ENCODE measurements at regions not wholly inside any gene's neighbourhood (a gene's known extent, or its start where the extent isn't known, plus 50 kb on each side); places are given as distances from the start of the nearest gene placed in this dataset.

- no peak overlapping the region for H2BK120ac ChIP-seq (ENCODE audit: low read depth, low read length, poor library complexity, severe bottlenecking)
- Mint-ChIP-seq H3K4me1 (no peaks in the 10 kb centered on the region), H3K9me3 (peaks cover 52 to 67% of the 10 kb centered on the region in 2 experiments), H3K36me3 (ENCODE audit: insufficient read depth in 1 of 3, low read depth in 3 of 3) (peaks cover 31 to 64% (median 44%) of the 10 kb centered on the region in 3 experiments), H3K27me3 (ENCODE audit: low read depth) (no peaks in the 10 kb centered on the region), H3K4me3 (no peak overlapping the region), H3K27ac (no peak overlapping the region)
- no peak overlapping the region for H3K56ac ChIP-seq (ENCODE audit: insufficient read length, low read depth, low read length)
- no peak overlapping the region for H3K9ac ChIP-seq (ENCODE audit: extremely low read depth, insufficient read length, low read length)
- H2BK15ac ChIP-seq (ENCODE audit: low read depth, low read length), result no peak overlapping the region
- H2BK20ac ChIP-seq (ENCODE audit: low read depth, low read length, poor library complexity, severe bottlenecking), result no peak overlapping the region
- no peak for DNase-seq
- H4K5ac ChIP-seq (ENCODE audit: insufficient read length, low read depth, low read length), result no peak overlapping the region
- H3T11ph ChIP-seq (ENCODE audit: low read length), result no peak overlapping the region
- H3K4me2 ChIP-seq (ENCODE audit: insufficient read depth, insufficient read length, low read length), result no peak overlapping the region
- no peaks in the 10 kb centered on the region for H3K79me1 ChIP-seq (ENCODE audit: insufficient read depth, low read depth, low read length, poor library complexity, severe bottlenecking)
- H4K8ac ChIP-seq (replicated peaks; ENCODE audit: insufficient read length, low read depth, low read length), result no peak overlapping the region
- no peak overlapping the region for H3K27ac ChIP-seq (ENCODE audit: insufficient read length, low read depth, low read length)
- H3K23me2 ChIP-seq (ENCODE audit: insufficient read length, low read depth, low read length, poor library complexity, severe bottlenecking), result no peaks in the 10 kb centered on the region
- no peak overlapping the region for H3K4ac ChIP-seq (ENCODE audit: low read depth, low read length)
- H3K79me2 ChIP-seq (ENCODE audit: insufficient read depth, low read length), result no peaks in the 10 kb centered on the region
- H2BK5ac ChIP-seq (ENCODE audit: insufficient read length, low read length), result no peak overlapping the region
- no peaks in the 10 kb centered on the region for H3K4me1 ChIP-seq (ENCODE audit: insufficient read depth, low read length)
- H3K14ac ChIP-seq (ENCODE audit: insufficient read depth, low read length), result no peak overlapping the region
- no peak for TF ChIP-seq CTCF (conservative IDR thresholded peaks at IDR 0.05)
- H3K23ac ChIP-seq (ENCODE audit: insufficient read length, low read depth, low read length), result no peak overlapping the region
- no peak overlapping the region for H2AFZ ChIP-seq (ENCODE audit: low read length)
- H4K91ac ChIP-seq (ENCODE audit: insufficient read length, low read depth, low read length), result no peak overlapping the region
- no peaks in the 10 kb centered on the region for H3K27me3 ChIP-seq (ENCODE audit: insufficient read depth, low read length)
- WGBS (ENCODE audit: extremely low coverage, insufficient read length, low lambda C conversion rate), result no CpG with 5 or more reads among the region's 3 CpGs
- H2AK5ac ChIP-seq (ENCODE audit: insufficient read length, low read length), result no peak overlapping the region
- no peak overlapping the region for H3K18ac ChIP-seq (ENCODE audit: insufficient read length, low read depth, low read length)
- H4K20me1 ChIP-seq (ENCODE audit: control insufficient read depth, insufficient read depth, insufficient read length), result no peaks in the 10 kb centered on the region
- H3K9me3 ChIP-seq (ENCODE audit: control insufficient read depth, low read depth, low read length), result peaks cover 50% of the 10 kb centered on the region
- no peak overlapping the region for H2BK12ac ChIP-seq (ENCODE audit: insufficient read length, low read depth, low read length)
Measured at GRCh38 chr5:104184264-104184663, 621.7 kb upstream of the NUDT12 start.
